ENCODE measurements at regions not wholly inside any gene's neighbourhood (a gene's known extent, or its start where the extent isn't known, plus 50 kb on each side); places are given as distances from the start of the nearest gene placed in this dataset.

- WGBS, 2 donors = 74 to 77% methylated on average over 3 of the region's 3 CpGs
- no peaks in the 10 kb centered on the region for H3K4me1 ChIP-seq
- no peak overlapping the region for H3K27ac ChIP-seq
- TF ChIP-seq EP300 (IDR thresholded peaks at IDR 0.05) (no peak), POLR2A (IDR thresholded peaks at IDR 0.05) (no peak)
- TF ChIP-seq, protein P1, sequence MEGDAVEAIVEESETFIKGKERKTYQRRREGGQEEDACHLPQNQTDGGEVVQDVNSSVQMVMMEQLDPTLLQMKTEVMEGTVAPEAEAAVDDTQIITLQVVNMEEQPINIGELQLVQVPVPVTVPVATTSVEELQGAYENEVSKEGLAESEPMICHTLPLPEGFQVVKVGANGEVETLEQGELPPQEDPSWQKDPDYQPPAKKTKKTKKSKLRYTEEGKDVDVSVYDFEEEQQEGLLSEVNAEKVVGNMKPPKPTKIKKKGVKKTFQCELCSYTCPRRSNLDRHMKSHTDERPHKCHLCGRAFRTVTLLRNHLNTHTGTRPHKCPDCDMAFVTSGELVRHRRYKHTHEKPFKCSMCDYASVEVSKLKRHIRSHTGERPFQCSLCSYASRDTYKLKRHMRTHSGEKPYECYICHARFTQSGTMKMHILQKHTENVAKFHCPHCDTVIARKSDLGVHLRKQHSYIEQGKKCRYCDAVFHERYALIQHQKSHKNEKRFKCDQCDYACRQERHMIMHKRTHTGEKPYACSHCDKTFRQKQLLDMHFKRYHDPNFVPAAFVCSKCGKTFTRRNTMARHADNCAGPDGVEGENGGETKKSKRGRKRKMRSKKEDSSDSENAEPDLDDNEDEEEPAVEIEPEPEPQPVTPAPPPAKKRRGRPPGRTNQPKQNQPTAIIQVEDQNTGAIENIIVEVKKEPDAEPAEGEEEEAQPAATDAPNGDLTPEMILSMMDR (IDR thresholded peaks at IDR 0.05) = no peak
- H3K27me3 ChIP-seq = no peaks in the 10 kb centered on the region
- no peaks in the 10 kb centered on the region for H3K36me3 ChIP-seq
- DNase-seq (ENCODE audit: low spot score in 2 of 2) = no peak
- no peak overlapping the region for H3K4me3 ChIP-seq
- H3K9me3 ChIP-seq = peaks cover 0 to 5% (median 0%) of the 10 kb centered on the region in 4 donors
Measured at GRCh38 chr18:70674896-70675295, 386.1 kb downstream of the SOCS6 start.

DNA sequence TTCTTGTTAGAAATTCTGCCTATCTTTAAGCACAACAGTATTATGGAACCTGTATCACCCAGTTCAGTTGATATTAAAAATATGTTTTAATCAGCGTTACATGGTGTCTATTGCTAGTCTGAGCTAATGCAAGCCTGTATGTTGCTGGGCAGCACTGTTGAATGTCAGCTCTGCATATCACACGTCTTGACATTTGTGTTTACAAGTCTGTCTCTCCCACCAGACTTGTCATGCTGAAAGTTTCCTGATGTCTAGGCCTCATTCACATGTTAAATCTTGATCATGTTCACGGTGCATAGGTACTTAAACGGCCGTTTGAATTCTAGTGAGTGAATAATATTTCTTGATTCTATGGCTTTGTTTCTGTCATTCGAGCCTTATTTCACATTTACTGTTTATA lies 385.0 kb downstream of the SOCS6 start:
- H3K4me3 ChIP-seq = no peak overlapping the region
- no peak overlapping the region for H3K27ac ChIP-seq
- H3K27me3 ChIP-seq = no peaks in the 10 kb centered on the region
- DNase-seq (ENCODE audit: low spot score in 2 of 2) = no peak
- H3K9me3 ChIP-seq = peaks cover 0 to 15% (median 0%) of the 10 kb centered on the region in 4 donors
- no peaks in the 10 kb centered on the region for H3K36me3 ChIP-seq
- WGBS, 2 donors = 79 to 86% methylated on average over 6 of the region's 6 CpGs
- H3K4me1 ChIP-seq = no peaks in the 10 kb centered on the region
- TF ChIP-seq EP300 (IDR thresholded peaks at IDR 0.05) (no peak), POLR2A (IDR thresholded peaks at IDR 0.05) (no peak)
- TF ChIP-seq, protein P1 (IDR thresholded peaks at IDR 0.05) = no peak

DNA sequence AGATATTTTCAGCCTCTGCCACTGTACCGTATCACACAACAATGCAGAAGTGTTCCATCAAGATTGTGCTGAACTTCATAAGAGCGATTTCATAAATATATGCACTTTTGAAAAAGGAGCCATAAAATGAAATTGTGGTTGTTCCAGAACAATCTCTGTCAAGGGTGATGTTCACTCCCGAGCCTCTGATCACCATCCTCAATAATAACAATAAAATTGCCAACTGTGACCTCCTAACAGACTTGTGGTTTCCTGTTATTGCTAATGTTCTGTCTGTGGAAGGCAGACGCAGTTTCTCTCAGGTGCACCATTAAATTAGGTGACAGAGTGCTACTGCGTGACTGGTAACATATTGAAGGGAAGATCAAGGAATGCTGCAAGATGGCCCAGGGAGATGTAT lies 383.7 kb downstream of the SOCS6 start:
- Histone ChIP-seq H3K4me3 (no peak overlapping the region), H3K4me1 (no peaks in the 10 kb centered on the region), H3K9me3 (peaks cover 0 to 19% (median 0%) of the 10 kb centered on the region in 4 donors), H3K27ac (no peak overlapping the region), H3K27me3 (no peaks in the 10 kb centered on the region), H3K36me3 (no peaks in the 10 kb centered on the region)
- 75 to 83% methylated on average over 5 of the region's 5 CpGs for WGBS, 2 donors
- DNase-seq (ENCODE audit: low spot score in 2 of 2) = no peak
- TF ChIP-seq, protein P1 (IDR thresholded peaks at IDR 0.05) = no peak
- TF ChIP-seq POLR2A (IDR thresholded peaks at IDR 0.05) (no peak), EP300 (IDR thresholded peaks at IDR 0.05) (no peak)

DNA sequence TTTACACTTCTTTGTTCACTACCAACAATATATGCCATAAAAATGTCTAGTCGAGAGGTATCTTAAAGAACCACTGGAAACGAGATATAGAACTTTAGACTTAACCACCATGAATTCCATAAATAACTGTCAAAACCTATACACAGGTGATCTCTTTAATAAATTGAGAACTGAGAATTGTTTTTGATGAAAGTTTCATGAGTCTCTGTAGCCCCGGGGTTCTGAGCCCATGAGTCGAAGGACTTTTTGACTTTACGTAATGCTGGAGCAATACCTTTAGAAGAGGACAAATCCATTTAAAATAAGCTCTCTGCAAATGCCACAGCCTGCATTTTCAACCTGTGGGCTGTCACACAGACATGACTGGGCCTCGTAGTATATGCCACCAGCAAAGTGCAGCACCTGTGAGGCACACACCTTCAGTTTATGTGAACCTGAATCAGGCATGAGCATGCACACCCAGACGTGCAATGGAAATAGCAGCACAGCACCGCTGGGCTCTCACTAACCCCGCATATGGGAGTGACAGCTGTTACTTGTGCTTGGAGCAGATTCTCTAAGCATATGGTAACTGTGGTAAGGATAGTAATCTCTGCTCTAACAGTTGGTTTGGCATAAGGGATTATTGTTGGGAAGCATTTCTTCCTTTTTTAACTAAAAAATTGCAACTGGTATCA lies 383.2 kb downstream of the SOCS6 start:
- Histone ChIP-seq H3K27me3 (no peaks in the 10 kb centered on the region), H3K36me3 (no peaks in the 10 kb centered on the region), H3K27ac (no peak overlapping the region), H3K4me3 (no peak overlapping the region), H3K4me1 (no peaks in the 10 kb centered on the region), H3K9me3 (peaks cover 0 to 22% (median 0%) of the 10 kb centered on the region in 4 donors)
- no peak for DNase-seq (ENCODE audit: low spot score in 2 of 2)
- TF ChIP-seq EP300 (IDR thresholded peaks at IDR 0.05) (no peak), POLR2A (IDR thresholded peaks at IDR 0.05) (no peak)
- TF ChIP-seq, protein P1 (IDR thresholded peaks at IDR 0.05) = no peak
- 86 to 88% methylated on average over 9 of the region's 9 CpGs for WGBS, 2 donors

- no peak overlapping the region for H3K4me3 ChIP-seq
- H3K27ac ChIP-seq = no peak overlapping the region
- no peak for DNase-seq (ENCODE audit: low spot score in 2 of 2)
- H3K9me3 ChIP-seq = peaks cover 0 to 29% (median 0%) of the 10 kb centered on the region in 4 donors
- no peaks in the 10 kb centered on the region for H3K36me3 ChIP-seq
- H3K4me1 ChIP-seq = no peaks in the 10 kb centered on the region
- TF ChIP-seq POLR2A (IDR thresholded peaks at IDR 0.05) = no peak
- TF ChIP-seq EP300 (IDR thresholded peaks at IDR 0.05) = no peak
- TF ChIP-seq, protein P1 (IDR thresholded peaks at IDR 0.05) = no peak
- no peaks in the 10 kb centered on the region for H3K27me3 ChIP-seq
Measured at GRCh38 chr18:70666936-70667335, 378.1 kb downstream of the SOCS6 start.

Measured in tibial nerve (tissue), 4 donors.